Breast epithelium (tissue), 4 donors: ENCODE measurements at regions not wholly inside any gene's neighbourhood (a gene's known extent, or its start where the extent isn't known, plus 50 kb on each side); places are given as distances from the start of the nearest gene placed in this dataset.

Experiments used
- DNase-seq, 2 donors: peaks; one replicate each; pipeline ENCODE4 v3.0.0-alpha.2; 2019; ENCODE audit warnings: low spot score in 2 of 2
- H3K27ac ChIP-seq, 2 donors: fragments of 200-600 bp; sonication (generic) in 1 of 2; one replicate each; pipeline ENCODE4 v1.5.1; 2016 to 2019; ENCODE audit warnings: mild to moderate bottlenecking in 1 of 2
- H3K27me3 ChIP-seq, 2 donors: fragments of 200-600 bp; sonication (generic) in 1 of 2; one replicate each; pipeline versions ENCODE4 v1.5.1 to v1.6.0; 2017 to 2019; ENCODE audit warnings: control low read depth in 1 of 2, mild to moderate bottlenecking in 1 of 2
- H3K36me3 ChIP-seq: fragments of 200-600 bp; one replicate; pipeline ENCODE4 v1.5.1; 2019
- H3K4me1 ChIP-seq, 2 donors: fragments of 200-600 bp; sonication (generic); one replicate each; pipeline ENCODE4 v1.5.1; 2016 to 2019; ENCODE audit warnings: control low read depth in 1 of 2
- H3K4me3 ChIP-seq, 3 donors: fragments of 200-600 bp; sonication (generic); 1 replicate in 2 of 3; 2 replicates in 1 of 3; pipeline ENCODE4 v1.5.1; 2016 to 2019; ENCODE audit warnings: mild to moderate bottlenecking in 3 of 3, moderate library complexity in 2 of 3
- H3K9me3 ChIP-seq, 2 donors: fragments of 200-600 bp; sonication (generic) in 1 of 2; one replicate each; pipeline ENCODE4 v1.5.1; 2016 to 2019; ENCODE audit warnings: control low read depth in 1 of 2
- CTCF ChIP-seq, 3 donors: fragments of 450-650 bp; IDR thresholded peaks; one replicate each; pipeline ENCODE4 v1.5.1; 2016 to 2017; ENCODE audit warnings: antibody characterized with exemption in 3 of 3, mild to moderate bottlenecking in 3 of 3, moderate library complexity in 3 of 3
- POLR2A ChIP-seq: fragments of 450-650 bp; IDR thresholded peaks from one replicate; pipeline ENCODE4 v1.6.1; 2016; ENCODE audit warnings: antibody characterized with exemption, mild to moderate bottlenecking, moderate library complexity
- POLR2AphosphoS5 ChIP-seq, 3 donors: sonication (generic); formaldehyde crosslinking; IDR thresholded peaks; one replicate each; pipeline ENCODE4 v1.6.1; 2017; ENCODE audit warnings: antibody characterized with exemption in 3 of 3
- intact Hi-C: fragments of 100-400 bp; cut with DNase I; formaldehyde crosslinking; loops from one replicate; pipeline ENCODE4 v1.15.1; 2023; ENCODE audit warnings: low total_unique reads

- Histone ChIP-seq H3K27me3 (no peaks in the 10 kb centered on the region), H3K4me3 (no peak overlapping the region), H3K36me3 (no peaks in the 10 kb centered on the region), H3K27ac (no peak overlapping the region), H3K9me3 (no peaks in the 10 kb centered on the region), H3K4me1 (no peaks in the 10 kb centered on the region)
- peak in 1 of 2 donors; percentile 27 for DNase-seq
- TF ChIP-seq POLR2A (no peak), POLR2AphosphoS5 (IDR thresholded peaks at IDR 0.05) (no peak), CTCF (IDR thresholded peaks at IDR 0.05) (no peak)
- intact Hi-C loops: no loop called here
Observed at GRCh38 chr2:10234013-10234306, 68.7 kb upstream of the HPCAL1 start.

- DNase-seq: peak in 1 of 2 donors; percentile 46
- Histone ChIP-seq H3K9me3 (no peaks in the 10 kb centered on the region), H3K36me3 (no peaks in the 10 kb centered on the region), H3K27me3 (no peaks in the 10 kb centered on the region), H3K4me3 (no peak overlapping the region), H3K4me1 (no peaks in the 10 kb centered on the region), H3K27ac (no peak overlapping the region)
- intact Hi-C loops: no loop called here
- no peak for TF ChIP-seq POLR2A
- TF ChIP-seq CTCF (IDR thresholded peaks at IDR 0.05): no peak
- no peak for TF ChIP-seq POLR2AphosphoS5 (IDR thresholded peaks at IDR 0.05)
Observed at GRCh38 chr2:10234409-10235094, 68.2 kb upstream of the HPCAL1 start.

GRCh38 chr2:10235099-10235908 lies 67.4 kb upstream of the HPCAL1 start:
- Histone ChIP-seq H3K4me1 (no peaks in the 10 kb centered on the region), H3K36me3 (no peaks in the 10 kb centered on the region), H3K4me3 (no peak overlapping the region), H3K27me3 (no peaks in the 10 kb centered on the region), H3K27ac (no peak overlapping the region), H3K9me3 (no peaks in the 10 kb centered on the region)
- TF ChIP-seq CTCF (IDR thresholded peaks at IDR 0.05) (no peak), POLR2A (no peak), POLR2AphosphoS5 (IDR thresholded peaks at IDR 0.05) (no peak)
- DNase-seq: peak in 1 of 2 donors; percentile 47
- intact Hi-C loops: no loop called here

GRCh38 chr2:10235909-10236550 lies 66.7 kb upstream of the HPCAL1 start:
- H3K9me3 ChIP-seq: no peaks in the 10 kb centered on the region
- H3K27me3 ChIP-seq: no peaks in the 10 kb centered on the region
- peak in 1 of 2 donors; percentile 49 for DNase-seq
- no peak overlapping the region for H3K4me3 ChIP-seq
- intact Hi-C loops: no loop called here
- TF ChIP-seq CTCF (IDR thresholded peaks at IDR 0.05): no peak
- no peak for TF ChIP-seq POLR2AphosphoS5 (IDR thresholded peaks at IDR 0.05)
- TF ChIP-seq POLR2A: no peak
- no peaks in the 10 kb centered on the region for H3K36me3 ChIP-seq
- no peaks in the 10 kb centered on the region for H3K4me1 ChIP-seq
- H3K27ac ChIP-seq: no peak overlapping the region
